GM19328 (cell line): ENCODE measurements at regions not wholly inside any gene's neighbourhood (a gene's known extent, or its start where the extent isn't known, plus 50 kb on each side); places are given as distances from the start of the nearest gene placed in this dataset.
"Not testable (repeated sequence)": the region's sequence is repeated elsewhere in the genome, so short reads cannot be mapped to it uniquely, and the experiment has no call there.

Experiments
- ATAC-seq: cut with Tn5 transposase; IDR thresholded peaks from one replicate; pipeline ENCODE4 v1.9.1; 2021; ENCODE audit warnings: mild to moderate bottlenecking, moderate library complexity; ENCODE audit not compliant: unreplicated experiment

DNA sequence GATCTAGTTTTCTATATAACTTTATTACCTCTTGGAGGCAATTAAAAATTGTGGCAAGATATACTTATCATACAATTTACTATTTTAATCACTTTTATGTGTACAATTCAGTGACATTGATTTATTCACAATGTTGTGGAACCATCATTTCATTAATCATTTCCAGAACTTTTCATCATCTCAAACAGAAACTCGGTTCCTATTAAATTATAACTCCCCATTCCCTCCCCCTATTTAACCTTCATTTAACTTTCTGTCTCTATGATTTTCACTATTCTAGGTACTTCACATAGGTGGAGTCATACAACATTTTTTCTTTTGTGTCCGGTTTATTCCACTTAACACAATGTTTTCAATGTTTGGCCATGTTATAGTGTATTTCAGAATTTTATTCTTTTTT lies 252.8 kb downstream of the REEP3 start:
- no peak for ATAC-seq

DNA sequence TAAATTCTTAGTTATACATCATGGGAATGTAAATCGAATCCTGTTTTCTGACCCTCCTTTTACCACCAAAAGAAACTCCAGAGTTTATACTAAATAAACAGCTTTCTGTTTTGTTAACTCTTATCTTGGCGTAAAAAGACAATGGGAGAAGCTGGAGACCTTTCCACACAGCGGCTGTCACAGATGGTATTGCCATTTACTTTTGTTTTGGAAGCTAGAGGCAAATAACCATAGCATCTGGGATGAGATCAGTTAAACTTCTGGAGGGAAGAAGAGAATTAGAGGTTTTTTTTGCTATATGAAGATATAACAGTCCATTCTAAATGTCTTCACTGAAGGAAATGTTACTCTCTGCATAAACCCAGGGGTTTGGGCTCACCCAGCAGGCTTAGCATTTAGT lies 258.9 kb downstream of the REEP3 start:
- ATAC-seq: no peak

DNA sequence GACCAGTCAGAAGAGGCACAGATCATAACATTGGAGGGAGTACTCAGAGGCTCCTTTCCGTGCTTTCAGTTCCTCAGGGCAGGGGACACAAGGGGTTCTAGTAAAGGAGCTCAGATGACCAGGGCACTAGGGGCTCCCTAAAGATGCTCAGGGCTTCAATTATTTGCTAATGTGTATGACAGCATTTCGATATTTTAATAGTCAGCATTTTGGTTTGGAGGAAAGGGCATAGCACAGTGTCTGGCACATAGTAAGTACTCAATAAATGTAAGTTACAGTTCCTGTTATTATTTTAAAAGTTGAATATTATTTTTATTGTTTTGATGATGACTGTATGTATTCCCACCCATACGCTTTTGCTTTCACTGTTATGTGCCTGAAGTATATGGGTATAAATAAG lies 260.0 kb downstream of the REEP3 start:
- no peak for ATAC-seq

DNA sequence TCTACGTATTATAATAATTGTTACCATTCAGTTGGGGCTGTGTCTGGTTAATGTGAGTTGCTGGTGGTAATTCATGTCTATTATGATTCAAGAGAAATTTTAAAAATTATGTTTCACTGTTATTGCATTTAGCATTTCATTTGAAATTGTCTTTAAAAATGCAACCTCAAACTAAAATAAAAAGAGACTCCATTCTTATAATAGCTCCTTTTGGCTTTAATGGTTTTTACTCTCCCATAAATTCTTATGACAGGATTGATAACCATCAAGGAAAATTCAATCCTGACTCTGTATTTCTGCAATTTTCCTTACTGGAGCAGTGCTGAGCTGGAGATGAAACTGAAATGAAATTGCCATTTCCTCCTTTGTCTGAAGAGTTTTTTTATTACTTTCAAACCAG lies 262.7 kb downstream of the REEP3 start:
- ATAC-seq: no peak

DNA sequence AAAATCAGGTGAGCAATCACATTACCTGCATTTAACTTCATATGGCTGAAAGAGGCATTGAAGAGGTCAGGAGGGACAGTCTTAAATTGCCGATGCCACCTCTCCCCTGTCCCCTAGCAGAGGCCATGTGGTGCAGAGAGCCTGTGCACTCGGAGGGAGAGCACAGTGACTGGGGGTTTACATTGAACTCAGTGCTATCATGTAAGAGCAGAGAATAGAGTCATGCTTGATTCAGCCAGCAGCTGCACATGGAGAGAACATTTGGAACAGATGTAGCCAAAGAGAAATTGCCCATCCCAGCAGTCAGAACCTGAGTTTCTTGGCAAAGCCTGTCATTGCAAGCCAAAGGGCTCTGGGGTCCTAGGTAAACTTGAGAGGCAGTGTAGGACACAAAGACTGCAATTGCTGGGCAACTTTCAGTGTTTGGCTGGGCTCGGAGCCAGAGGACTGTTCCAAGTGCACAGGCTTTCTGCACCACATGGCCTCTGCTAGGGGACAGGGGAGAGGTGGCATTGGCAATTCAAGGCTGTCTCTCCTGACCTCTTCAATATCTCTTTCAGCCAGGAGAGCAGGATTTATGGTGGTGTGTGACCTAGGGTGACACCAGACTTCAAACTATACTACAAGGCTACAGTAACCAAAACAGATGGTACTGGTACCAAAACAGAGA lies 267.1 kb downstream of the REEP3 start:
- ATAC-seq: no peak

DNA sequence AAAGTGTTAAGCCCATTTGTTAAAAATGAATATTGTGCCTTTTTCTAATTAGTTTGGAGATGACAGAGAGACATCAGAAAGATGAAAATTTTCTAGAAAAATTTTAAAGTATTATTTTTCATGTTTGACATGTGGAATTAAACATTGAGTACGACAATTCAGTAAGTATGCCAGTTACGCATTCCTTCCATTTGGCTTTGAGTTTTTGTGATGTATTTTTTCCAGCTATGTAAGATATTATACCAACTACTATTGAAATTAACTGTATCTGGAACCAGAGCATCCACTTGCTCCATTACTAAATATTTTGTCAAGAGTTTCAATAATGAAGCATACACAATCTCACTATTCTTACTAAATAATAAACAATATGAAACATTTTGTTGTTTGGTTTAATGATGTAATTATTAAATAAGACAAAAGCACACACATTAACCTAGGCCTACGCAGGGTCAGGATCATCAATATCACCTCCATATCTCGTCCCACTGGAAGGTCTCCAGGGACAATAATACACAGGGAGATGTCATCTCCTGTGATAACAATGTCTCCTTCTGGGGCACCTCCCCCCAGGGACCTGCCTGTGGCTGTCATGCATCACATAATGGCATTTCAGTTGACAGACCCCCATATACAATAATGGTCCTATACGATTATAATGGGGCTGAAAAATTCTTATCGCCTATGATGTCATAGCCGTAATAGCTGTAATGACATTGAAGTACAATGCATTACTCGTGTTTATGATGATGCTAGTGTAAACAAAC lies 274.1 kb downstream of the REEP3 start:
- no peak for ATAC-seq

DNA sequence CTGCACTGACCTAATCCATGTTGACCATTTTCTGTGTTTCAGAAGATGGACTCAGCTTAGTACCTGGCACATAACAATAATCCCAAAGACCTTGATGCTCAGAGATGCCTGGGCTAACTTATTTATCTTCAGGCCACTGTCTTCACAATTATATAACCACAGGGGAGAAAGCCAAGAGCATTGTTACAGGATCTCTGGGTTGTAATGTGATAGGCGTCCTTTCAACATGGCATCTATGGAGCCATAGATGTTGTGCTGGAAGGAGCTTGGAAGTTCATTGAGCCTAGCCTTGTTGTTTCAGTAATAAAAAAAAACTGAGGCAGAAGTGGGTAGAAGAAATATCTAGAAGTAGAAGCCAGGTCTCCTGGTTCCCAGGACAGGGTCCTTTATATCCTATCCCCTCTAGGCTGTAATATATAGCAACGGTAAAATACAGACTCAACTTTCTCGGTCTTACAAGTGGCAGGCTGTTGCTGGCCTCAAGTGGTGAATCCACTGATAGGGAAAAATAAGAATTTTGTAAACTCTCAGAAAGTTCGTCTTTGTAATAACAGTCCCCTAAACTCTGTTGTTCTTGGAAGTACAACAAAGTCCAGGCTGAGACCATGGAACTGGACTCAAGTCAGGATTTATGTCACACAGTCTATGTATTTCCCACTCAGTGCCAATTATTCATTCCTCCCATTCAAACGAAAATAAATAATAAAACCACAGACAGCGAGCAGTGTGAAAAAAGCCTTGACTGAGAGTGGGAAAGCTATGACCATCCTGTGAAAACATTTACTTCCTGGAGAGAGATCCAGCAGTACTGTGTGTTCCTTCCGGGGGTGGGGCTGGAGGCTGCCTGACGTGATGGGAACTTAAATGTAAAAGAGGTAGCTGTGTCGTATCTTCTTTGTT lies 277.6 kb downstream of the REEP3 start:
- ATAC-seq: no peak

DNA sequence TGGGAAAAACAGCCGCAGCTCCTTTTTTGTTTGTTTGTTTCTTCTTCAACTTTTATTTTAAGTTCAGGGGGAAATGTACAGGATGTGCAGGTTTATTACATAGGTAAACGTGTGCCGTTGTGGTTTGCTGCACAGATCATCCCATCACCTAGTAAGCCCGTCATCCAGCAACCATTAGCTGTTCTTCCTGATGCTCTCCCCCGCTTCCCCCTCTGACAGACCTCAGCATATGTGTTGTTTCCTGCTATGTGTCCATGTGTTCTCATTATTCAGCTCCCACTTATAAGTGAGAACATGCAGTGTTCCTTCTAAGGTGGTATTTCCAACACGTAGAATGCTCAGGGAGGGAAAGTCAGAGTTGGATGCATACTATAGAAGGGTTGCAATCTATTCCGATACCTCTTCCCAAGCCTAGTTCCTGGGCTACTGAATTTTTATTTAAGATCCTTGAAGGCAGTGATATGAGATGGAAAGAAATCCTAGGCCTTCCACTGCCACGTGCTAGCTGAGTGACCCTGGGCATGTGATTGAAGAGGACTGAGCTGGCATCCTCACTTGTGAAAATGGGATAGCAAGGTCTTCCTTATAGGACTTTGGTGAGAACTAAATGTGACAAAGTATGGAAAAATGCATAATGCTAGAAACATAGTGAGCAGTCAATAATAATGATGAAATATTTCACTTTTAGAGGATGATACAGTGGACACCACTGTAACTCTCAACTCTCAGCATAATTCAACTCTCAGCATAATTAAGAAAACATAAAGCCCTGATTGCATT lies 278.5 kb downstream of the REEP3 start:
- no peak for ATAC-seq

DNA sequence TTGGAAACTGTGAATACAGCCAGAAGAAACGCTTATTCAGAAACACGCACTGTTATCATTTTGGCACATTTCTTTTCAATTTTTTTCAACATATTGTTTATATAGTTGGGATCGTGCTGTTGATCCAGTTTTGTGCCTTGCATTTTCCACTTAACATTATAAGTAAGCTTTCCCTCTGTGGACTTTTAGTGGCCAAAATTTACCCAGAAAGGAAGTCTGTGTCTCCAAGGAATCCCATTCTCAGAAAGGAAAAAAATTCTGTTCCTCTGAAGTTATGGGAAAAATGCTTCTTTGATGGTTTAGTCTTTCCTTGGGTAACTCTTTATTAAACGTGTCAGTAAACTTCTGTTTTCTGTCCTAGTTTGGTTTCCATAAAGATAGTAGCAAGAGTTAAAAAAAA lies 280.0 kb downstream of the REEP3 start:
- no peak for ATAC-seq

DNA sequence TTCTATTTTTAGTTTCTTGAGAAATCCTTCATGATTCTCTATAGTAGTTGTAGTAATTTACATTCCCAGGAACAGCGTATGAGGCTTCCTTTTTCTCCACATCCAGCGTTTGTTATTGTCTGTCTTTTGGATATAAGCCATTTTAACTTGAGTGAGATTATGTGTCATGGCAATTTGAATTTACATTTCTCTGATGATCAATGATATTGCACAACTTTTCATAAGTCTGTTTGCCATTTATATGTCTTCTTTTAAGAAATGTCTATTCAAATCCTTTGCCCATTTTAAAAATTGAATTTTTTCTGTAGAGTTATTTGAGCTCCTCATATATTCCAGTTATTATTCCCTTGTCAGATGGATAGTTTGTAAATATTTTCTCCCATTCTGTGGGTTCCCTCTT lies 285.1 kb downstream of the REEP3 start:
- ATAC-seq: no peak

DNA sequence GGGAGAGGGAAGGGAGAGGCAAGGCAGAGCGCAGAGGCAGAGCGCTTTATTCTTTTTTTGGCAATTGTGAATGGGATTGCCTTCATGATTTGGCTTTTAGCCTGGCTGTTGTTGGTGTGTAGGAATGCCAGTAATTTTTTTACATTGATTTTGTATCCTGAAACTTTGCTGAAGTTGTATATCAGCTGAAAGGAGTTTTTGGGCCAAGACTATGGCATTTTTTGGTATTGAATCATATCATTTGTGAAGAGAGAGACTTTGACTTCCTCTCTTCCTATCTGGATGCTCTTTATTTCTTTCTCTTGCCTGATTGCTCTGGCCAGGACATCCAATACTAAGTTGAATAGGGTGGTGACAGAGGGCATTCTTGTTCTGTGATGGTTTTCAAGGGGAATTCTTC lies 291.3 kb downstream of the REEP3 start:
- ATAC-seq: no peak

DNA sequence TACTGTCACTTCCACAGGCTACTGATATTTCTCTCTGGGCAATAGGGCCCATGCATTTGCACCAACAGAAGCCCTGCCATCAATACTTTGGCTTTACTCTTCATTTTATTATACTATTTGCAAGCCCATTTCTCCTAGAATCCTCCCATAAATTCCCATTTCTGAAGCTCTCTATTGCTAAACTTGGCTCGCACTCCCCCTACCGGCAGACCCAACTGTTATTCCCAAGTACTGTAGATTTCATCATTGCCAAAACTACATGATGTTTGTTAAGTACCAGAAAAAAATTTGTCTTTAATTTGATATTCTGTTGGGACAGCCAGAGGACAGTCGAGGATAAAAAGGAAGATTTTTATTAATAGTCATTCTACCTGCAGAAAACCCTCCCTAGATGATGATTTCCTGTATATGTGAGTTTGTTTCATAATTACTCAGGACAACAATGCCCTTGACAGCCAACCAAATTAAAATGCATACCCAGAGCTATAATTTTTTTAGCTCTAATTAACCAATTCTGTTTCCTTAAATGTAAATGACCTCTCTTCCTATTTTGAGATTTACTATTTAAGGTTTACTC lies 298.6 kb downstream of the REEP3 start:
- no peak for ATAC-seq

DNA sequence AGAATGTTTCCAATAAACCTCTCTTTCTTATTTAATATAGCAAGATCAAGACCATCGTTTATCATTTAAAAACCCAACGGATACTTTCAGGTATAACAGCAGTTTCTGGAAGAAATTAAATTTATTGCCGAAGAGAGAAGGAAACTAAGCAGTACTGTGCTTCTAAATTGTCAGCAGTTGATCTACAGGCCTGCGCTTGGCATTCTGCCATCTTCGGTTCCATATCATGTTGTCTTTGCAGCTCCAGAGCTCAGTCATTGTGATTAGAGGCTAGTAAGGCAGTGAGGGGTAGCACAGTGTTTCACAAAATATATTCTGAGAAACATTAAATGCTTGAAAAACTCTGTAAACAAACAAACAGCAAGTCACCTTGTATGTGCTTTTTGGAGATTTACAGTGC lies 301.3 kb downstream of the REEP3 start:
- ATAC-seq: no peak

DNA sequence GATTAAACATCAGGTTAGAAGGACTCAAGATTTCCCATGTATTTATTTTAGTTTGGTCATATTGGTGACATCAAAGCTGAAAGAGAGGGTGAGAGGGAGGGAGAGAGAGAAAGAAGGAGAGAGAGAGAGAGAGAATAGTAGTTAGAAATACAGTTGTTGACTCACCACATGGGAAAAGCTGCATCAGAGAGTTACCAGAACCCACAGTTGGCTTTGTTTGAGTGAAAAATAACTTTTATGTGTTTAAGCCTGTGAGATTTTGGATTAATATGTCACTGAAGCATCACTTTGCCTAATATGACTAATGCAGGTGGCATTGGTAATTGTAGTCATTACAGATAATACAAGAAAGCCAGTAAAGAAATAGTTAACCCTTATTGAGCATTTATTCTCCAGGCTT lies 303.9 kb downstream of the REEP3 start:
- no peak for ATAC-seq

DNA sequence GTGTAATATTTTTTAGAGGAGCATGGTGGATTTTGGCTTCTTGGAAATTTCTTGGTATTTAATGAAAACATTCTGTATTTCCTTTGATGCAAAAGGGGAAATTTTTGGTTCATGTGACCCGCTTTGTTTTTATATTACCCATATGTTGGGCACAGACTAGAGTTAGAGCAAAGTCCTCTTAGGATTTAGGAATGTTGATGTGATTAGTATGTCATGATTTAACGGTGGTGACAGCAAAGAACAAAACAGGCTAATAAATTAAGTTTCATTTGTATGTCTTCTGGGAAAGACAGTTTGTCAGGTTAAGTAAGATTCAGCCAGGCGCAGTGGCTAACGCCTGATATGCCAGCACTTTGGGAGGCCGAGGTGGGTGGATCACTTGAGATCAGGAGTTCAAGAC lies 304.6 kb downstream of the REEP3 start:
- no peak for ATAC-seq

DNA sequence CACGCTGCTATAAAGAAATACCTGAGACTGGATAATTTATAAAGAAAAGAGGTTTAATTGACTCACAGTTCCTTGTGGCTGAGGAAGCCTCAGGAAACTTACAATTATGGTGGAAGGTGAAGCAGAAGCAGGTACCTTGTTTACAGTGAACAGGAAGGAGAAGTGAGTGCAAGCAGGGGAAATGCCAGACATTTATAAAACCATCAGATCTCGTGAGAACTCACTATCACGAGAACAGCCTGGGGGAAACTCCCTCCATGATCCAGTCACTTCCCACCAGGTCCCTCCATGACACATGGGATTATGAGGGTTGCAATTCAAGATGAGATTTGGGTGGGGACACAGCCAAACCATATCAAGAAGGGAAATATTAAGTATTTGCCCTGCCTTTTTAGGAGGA lies 305.8 kb downstream of the REEP3 start:
- ATAC-seq: not testable (repeated sequence)

DNA sequence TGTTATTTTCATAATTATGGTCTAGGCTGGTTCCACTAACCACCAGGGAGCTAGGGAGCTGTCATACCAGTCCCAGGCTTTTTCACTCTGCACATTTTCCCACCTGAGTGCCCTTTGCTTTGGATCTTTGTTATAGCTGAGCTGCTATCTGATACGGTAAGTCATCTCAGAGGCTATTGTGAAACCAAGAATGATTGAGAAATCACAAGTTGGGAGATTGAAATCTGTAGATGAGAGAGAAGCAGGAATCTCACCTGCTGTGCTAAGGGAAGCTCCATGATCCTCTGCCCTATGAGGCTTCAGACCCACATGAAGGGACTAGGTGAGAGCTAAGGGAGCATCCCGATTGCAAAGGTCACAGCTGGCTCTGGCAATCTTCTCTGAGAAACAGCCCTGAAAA lies 307.8 kb downstream of the REEP3 start:
- ATAC-seq: no peak

DNA sequence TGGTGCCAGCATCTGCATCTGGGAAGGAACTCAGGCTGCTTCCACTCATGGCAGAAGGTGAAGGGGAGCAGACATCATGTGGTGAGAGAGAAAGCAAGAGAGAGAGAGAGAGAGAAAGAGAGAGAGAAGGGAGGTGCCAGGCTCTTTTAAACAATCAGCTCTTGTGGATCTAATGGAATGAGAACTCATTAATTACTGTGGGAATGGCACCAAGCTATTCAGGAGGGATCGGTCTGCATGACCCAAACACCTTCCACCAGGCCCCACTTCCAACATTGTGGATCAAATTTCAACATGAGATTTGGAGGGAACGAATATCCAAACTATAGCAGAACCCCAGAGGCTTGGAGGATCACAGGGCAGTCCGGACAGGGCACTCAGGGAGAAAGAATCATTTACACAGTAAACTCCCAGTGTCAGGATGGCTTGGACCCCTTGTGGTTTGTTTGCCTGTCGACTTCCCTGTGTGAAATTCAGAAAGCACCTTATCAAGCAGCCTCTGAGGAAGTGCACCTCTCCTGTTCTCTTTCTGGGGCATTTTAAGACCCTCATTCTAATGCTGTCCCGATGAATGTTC lies 308.5 kb downstream of the REEP3 start:
- no peak for ATAC-seq

DNA sequence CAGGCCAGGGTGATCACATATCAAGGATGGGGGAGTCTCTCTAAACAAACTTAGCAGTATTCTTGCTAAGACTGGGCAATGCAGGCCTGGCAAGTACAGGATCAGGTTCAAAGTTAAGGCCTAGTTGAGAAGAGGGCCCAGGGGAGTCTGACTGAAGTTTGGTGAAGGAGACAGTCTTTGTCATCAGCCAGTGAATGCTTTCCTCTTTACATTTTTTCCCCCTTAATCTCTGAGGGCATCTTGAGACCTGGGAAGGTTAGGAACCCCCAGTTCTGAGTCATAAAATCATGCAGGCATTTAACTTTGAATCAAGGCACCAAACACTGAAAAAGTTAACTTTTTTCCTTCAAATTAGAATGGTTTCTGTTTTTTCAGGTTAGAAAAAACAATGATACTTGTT lies 311.5 kb downstream of the REEP3 start:
- no peak for ATAC-seq

DNA sequence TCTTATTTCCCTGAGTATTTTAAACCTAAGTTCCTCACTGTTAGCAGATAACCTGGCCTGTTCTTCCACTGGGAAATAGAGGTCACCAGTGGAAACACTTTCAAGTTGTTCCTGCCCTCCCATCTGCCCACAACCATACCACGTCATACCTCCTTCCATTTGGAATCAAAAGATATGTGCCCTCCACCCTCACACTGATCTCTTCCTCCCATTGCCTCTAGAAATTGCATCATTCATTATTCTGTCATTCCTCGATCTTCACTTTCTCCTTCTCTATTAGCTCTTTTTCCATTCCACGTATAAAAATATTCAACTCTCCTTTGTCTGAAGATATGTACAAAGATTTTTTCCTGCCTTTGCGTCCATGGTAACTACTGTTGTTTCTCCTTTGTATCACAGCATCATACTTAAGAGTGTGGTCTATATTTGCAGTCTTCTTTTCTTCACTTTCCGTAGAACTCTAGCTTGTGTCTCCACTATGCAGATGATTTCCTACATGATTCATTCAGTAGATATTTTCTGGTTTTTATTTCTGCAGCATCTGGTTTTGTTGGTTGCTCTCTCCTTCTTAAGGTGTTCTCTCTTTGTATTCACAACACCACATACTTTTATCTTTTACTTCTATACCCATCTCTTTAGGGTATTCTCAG lies 312.3 kb downstream of the REEP3 start:
- ATAC-seq: no peak
